ENCODE measurements at regions not wholly inside any gene's neighbourhood (a gene's known extent, or its start where the extent isn't known, plus 50 kb on each side); places are given as distances from the start of the nearest gene placed in this dataset.
"Not testable (repeated sequence)": the region's sequence is repeated elsewhere in the genome, so short reads cannot be mapped to it uniquely, and the experiment has no call there.

- H3K9me3 Mint-ChIP-seq, result no peaks in the 10 kb centered on the region
- ATAC-seq (ENCODE audit: low read depth) (no peak), DNase-seq (ENCODE audit: low spot score in 2 of 2) (no peak)
- no peak overlapping the region for H3K27ac Mint-ChIP-seq
- no peaks in the 10 kb centered on the region for H3K4me1 Mint-ChIP-seq
- H3K36me3 Mint-ChIP-seq, result no peaks in the 10 kb centered on the region
- no peak overlapping the region for H3K4me3 Mint-ChIP-seq
- H3K27me3 Mint-ChIP-seq, result peaks cover 4% of the 10 kb centered on the region
Observed at GRCh38 chr9:86639899-86640379, 285.7 kb upstream of the TUT7 start.

- Mint-ChIP-seq H3K4me3 (no peak overlapping the region), H3K36me3 (no peaks in the 10 kb centered on the region)
- no peak for ATAC-seq (ENCODE audit: low read depth)
Observed at GRCh38 chr9:86639287-86639686, 285.1 kb upstream of the TUT7 start.

GRCh38 chr9:86638109-86638508 lies 283.9 kb upstream of the TUT7 start:
- DNase-seq (ENCODE audit: low spot score in 2 of 2) (no peak), ATAC-seq (ENCODE audit: low read depth) (no peak)
- no peaks in the 10 kb centered on the region for H3K4me1 Mint-ChIP-seq
- no peak overlapping the region for H3K4me3 Mint-ChIP-seq
- H3K27ac Mint-ChIP-seq, result no peak overlapping the region
- H3K36me3 Mint-ChIP-seq, result no peaks in the 10 kb centered on the region
- peaks cover 3% of the 10 kb centered on the region for H3K9me3 Mint-ChIP-seq
- H3K27me3 Mint-ChIP-seq, result peaks cover 8% of the 10 kb centered on the region

More at GRCh38 chr9:86639287-86639686, 285.1 kb upstream of the TUT7 start:
- H3K27ac Mint-ChIP-seq, result no peak overlapping the region
- no peaks in the 10 kb centered on the region for H3K4me1 Mint-ChIP-seq
- peaks cover 8% of the 10 kb centered on the region for H3K27me3 Mint-ChIP-seq
- DNase-seq (ENCODE audit: low spot score in 2 of 2), result no peak
- H3K9me3 Mint-ChIP-seq, result peaks cover 3% of the 10 kb centered on the region

- Mint-ChIP-seq H3K27ac (no peak overlapping the region), H3K27me3 (peaks cover 6% of the 10 kb centered on the region)
Observed at GRCh38 chr9:86637515-86637914, 283.3 kb upstream of the TUT7 start.

GRCh38 chr9:86636519-86636918 lies 282.3 kb upstream of the TUT7 start:
- H3K9me3 Mint-ChIP-seq, result peaks cover 3% of the 10 kb centered on the region
- peaks cover 6% of the 10 kb centered on the region for H3K27me3 Mint-ChIP-seq
- H3K4me3 Mint-ChIP-seq, result no peak overlapping the region
- H3K4me1 Mint-ChIP-seq, result no peaks in the 10 kb centered on the region
- ATAC-seq (ENCODE audit: low read depth) (no peak), DNase-seq (ENCODE audit: low spot score in 2 of 2) (no peak)
- no peaks in the 10 kb centered on the region for H3K36me3 Mint-ChIP-seq
- no peak overlapping the region for H3K27ac Mint-ChIP-seq

More at GRCh38 chr9:86637515-86637914, 283.3 kb upstream of the TUT7 start:
- no peak for ATAC-seq (ENCODE audit: low read depth)
- Mint-ChIP-seq H3K9me3 (peaks cover 3% of the 10 kb centered on the region), H3K4me3 (no peak overlapping the region), H3K4me1 (no peaks in the 10 kb centered on the region), H3K36me3 (no peaks in the 10 kb centered on the region)
- no peak for DNase-seq (ENCODE audit: low spot score in 2 of 2)

GRCh38 chr9:86636038-86636437 lies 281.8 kb upstream of the TUT7 start:
- peaks cover 3% of the 10 kb centered on the region for H3K9me3 Mint-ChIP-seq
- H3K4me3 Mint-ChIP-seq, result no peak overlapping the region
- H3K4me1 Mint-ChIP-seq, result no peaks in the 10 kb centered on the region
- ATAC-seq (ENCODE audit: low read depth) (no peak), DNase-seq (ENCODE audit: low spot score in 2 of 2) (no peak)
- peaks cover 6% of the 10 kb centered on the region for H3K27me3 Mint-ChIP-seq
- no peak overlapping the region for H3K27ac Mint-ChIP-seq
- H3K36me3 Mint-ChIP-seq, result no peaks in the 10 kb centered on the region

GRCh38 chr9:86634501-86634900 lies 280.3 kb upstream of the TUT7 start:
- Mint-ChIP-seq H3K4me3 (no peak overlapping the region), H3K4me1 (no peaks in the 10 kb centered on the region), H3K36me3 (no peaks in the 10 kb centered on the region), H3K9me3 (peaks cover 3% of the 10 kb centered on the region), H3K27ac (no peak overlapping the region), H3K27me3 (peaks cover 6% of the 10 kb centered on the region)
- DNase-seq (ENCODE audit: low spot score in 2 of 2), result no peak
- ATAC-seq (ENCODE audit: low read depth), result no peak

GRCh38 chr9:86633945-86634344 lies 279.7 kb upstream of the TUT7 start:
- ATAC-seq (ENCODE audit: low read depth), result no peak
- no peak for DNase-seq (ENCODE audit: low spot score in 2 of 2)
- peaks cover 3% of the 10 kb centered on the region for H3K9me3 Mint-ChIP-seq
- no peaks in the 10 kb centered on the region for H3K36me3 Mint-ChIP-seq
- peaks cover 6% of the 10 kb centered on the region for H3K27me3 Mint-ChIP-seq
- no peaks in the 10 kb centered on the region for H3K4me1 Mint-ChIP-seq
- no peak overlapping the region for H3K4me3 Mint-ChIP-seq
- no peak overlapping the region for H3K27ac Mint-ChIP-seq

GRCh38 chr9:86632537-86632936 lies 278.3 kb upstream of the TUT7 start:
- H3K9me3 Mint-ChIP-seq, result peaks cover 3% of the 10 kb centered on the region
- H3K4me3 Mint-ChIP-seq, result no peak overlapping the region
- no peaks in the 10 kb centered on the region for H3K36me3 Mint-ChIP-seq
- no peak for DNase-seq (ENCODE audit: low spot score in 2 of 2)
- ATAC-seq (ENCODE audit: low read depth), result no peak
- peaks cover 6% of the 10 kb centered on the region for H3K27me3 Mint-ChIP-seq
- no peak overlapping the region for H3K27ac Mint-ChIP-seq
- H3K4me1 Mint-ChIP-seq, result no peaks in the 10 kb centered on the region

GRCh38 chr9:86629530-86629929 lies 275.3 kb upstream of the TUT7 start:
- H3K9me3 Mint-ChIP-seq, result peaks cover under 1% of the 10 kb centered on the region
- no peak for DNase-seq (ENCODE audit: low spot score in 2 of 2)
- H3K27me3 Mint-ChIP-seq, result peaks cover under 1% of the 10 kb centered on the region
- H3K27ac Mint-ChIP-seq, result no peak overlapping the region
- ATAC-seq (ENCODE audit: low read depth), result no peak
- H3K36me3 Mint-ChIP-seq, result no peaks in the 10 kb centered on the region
- no peaks in the 10 kb centered on the region for H3K4me1 Mint-ChIP-seq
- no peak overlapping the region for H3K4me3 Mint-ChIP-seq

GRCh38 chr9:86626802-86627201 lies 272.6 kb upstream of the TUT7 start:
- Mint-ChIP-seq H3K27me3 (peaks cover 2% of the 10 kb centered on the region), H3K4me3 (no peak overlapping the region), H3K4me1 (no peaks in the 10 kb centered on the region), H3K9me3 (peaks cover 2% of the 10 kb centered on the region), H3K27ac (no peak overlapping the region), H3K36me3 (no peaks in the 10 kb centered on the region)
- ATAC-seq (ENCODE audit: low read depth), result no peak
- DNase-seq (ENCODE audit: low spot score in 2 of 2), result no peak

- H3K9me3 Mint-ChIP-seq, result peaks cover 2% of the 10 kb centered on the region
- peaks cover 2% of the 10 kb centered on the region for H3K27me3 Mint-ChIP-seq
- DNase-seq (ENCODE audit: low spot score in 2 of 2) (no peak), ATAC-seq (ENCODE audit: low read depth) (no peak)
- no peak overlapping the region for H3K27ac Mint-ChIP-seq
- no peaks in the 10 kb centered on the region for H3K4me1 Mint-ChIP-seq
- H3K36me3 Mint-ChIP-seq, result no peaks in the 10 kb centered on the region
- no peak overlapping the region for H3K4me3 Mint-ChIP-seq
Observed at GRCh38 chr9:86624630-86625029, 270.4 kb upstream of the TUT7 start.

- DNase-seq (ENCODE audit: low spot score in 2 of 2), result no peak
- no peaks in the 10 kb centered on the region for H3K27me3 Mint-ChIP-seq
- no peak overlapping the region for H3K4me3 Mint-ChIP-seq
- no peak for ATAC-seq (ENCODE audit: low read depth)
- no peaks in the 10 kb centered on the region for H3K36me3 Mint-ChIP-seq
- H3K4me1 Mint-ChIP-seq, result no peaks in the 10 kb centered on the region
- no peak overlapping the region for H3K27ac Mint-ChIP-seq
- H3K9me3 Mint-ChIP-seq, result no peaks in the 10 kb centered on the region
Observed at GRCh38 chr9:86614871-86615849, 260.9 kb upstream of the TUT7 start.

GRCh38 chr9:86613943-86614342 lies 259.7 kb upstream of the TUT7 start:
- Mint-ChIP-seq H3K27me3 (no peaks in the 10 kb centered on the region), H3K27ac (no peak overlapping the region), H3K4me3 (no peak overlapping the region), H3K36me3 (no peaks in the 10 kb centered on the region), H3K9me3 (no peaks in the 10 kb centered on the region), H3K4me1 (no peaks in the 10 kb centered on the region)
- no peak for ATAC-seq (ENCODE audit: low read depth)
- DNase-seq (ENCODE audit: low spot score in 2 of 2), result no peak

GRCh38 chr9:86611534-86611933 lies 257.3 kb upstream of the TUT7 start:
- not testable (repeated sequence) for DNase-seq (ENCODE audit: low spot score in 2 of 2); H3K27me3 Mint-ChIP-seq; H3K27ac Mint-ChIP-seq; ATAC-seq (ENCODE audit: low read depth); H3K36me3 Mint-ChIP-seq; H3K4me3 Mint-ChIP-seq; H3K4me1 Mint-ChIP-seq; H3K9me3 Mint-ChIP-seq

Data from memory B cell (primary cell).